Glomerular endothelial cell (primary cell): ENCODE measurements at regions not wholly inside any gene's neighbourhood (a gene's known extent, or its start where the extent isn't known, plus 50 kb on each side); places are given as distances from the start of the nearest gene placed in this dataset.

Experiments
- DNase-seq: peaks from one replicate; pipeline ENCODE4 v3.0.0-alpha.2; 2011; ENCODE audit warnings: low read depth, low spot score; ENCODE audit errors: extremely low read depth

- no peak for DNase-seq
Observed at GRCh38 chr7:16235147-16236114, 185.9 kb downstream of the CRPPA start.

- DNase-seq = no peak
Observed at GRCh38 chr7:16234493-16235146, 186.7 kb downstream of the CRPPA start.

DNA sequence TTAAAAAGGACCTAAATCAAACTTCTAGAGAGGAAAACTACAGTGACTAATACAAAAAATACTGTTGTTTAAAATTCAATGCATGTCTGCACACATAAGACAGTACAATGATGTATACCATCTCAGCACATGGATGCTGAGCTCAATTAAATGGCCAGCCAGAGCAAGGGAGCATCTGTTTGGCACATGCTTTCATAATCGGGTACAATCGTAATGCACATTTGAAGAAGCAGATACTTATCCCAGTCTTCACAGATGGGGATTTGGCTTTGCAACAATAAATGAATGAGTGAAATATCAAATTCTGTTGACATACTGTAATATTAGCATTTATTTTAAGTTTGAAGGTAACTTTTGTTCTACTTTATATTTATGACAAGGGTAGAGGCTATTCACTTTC lies 187.8 kb downstream of the CRPPA start:
- DNase-seq = no peak

- DNase-seq = no peak
Observed at GRCh38 chr7:16232273-16232672, 189.1 kb downstream of the CRPPA start.

DNA sequence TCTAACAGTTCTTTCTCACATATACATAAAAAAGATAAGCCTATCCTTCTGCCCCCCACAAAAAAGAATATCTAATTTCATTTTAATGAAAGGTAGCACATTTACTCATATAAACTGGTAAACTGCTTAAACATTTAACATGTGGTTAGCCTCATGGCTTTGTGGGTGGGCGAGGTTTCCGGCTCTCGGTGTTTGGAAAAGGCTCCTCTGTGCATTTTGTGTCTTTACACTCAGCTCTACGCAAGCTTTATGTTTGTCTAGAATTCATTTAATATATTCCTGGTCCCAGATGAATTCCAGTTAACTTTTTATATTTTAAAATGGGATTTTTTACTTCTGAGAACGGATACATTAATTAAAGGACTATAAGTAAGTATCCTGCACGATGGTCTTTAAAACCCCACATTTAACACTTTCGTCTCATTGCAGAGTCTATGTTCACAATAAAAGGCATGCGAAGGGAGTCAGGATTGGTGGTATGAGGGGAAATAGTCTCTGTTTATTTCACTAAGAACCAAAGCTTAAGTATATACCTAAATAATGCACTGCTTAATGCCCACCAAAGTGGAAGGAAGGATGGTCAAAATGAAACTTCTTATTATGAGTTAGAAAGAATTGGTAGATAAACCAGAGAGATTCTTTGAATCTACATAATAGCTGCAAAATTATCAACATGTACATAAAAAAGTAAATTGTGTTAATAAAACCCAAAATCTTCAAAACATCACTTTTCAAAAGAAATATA lies 197.2 kb downstream of the CRPPA start:
- no peak for DNase-seq

GRCh38 chr7:16212610-16213009 lies 208.7 kb downstream of the CRPPA start:
- no peak for DNase-seq

DNA sequence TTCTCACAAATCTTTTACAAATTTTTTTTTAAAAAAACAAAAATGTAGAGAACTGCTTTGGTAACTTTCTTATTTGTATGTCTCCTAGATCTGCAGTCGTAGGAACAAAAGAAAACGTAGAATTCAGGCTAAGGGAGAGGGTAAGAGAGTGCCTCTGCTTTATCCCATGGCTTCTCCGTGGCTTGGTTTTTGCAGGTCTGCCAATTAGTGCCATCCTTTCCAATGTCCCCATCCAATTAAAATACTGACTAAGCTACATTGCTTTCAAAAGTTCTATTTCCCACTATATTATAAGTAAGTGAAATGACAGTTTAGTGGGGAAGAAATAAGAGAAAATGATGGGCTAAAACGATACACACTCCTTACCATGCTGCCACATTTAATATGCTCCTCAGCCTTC lies 209.3 kb downstream of the CRPPA start:
- no peak for DNase-seq

DNA sequence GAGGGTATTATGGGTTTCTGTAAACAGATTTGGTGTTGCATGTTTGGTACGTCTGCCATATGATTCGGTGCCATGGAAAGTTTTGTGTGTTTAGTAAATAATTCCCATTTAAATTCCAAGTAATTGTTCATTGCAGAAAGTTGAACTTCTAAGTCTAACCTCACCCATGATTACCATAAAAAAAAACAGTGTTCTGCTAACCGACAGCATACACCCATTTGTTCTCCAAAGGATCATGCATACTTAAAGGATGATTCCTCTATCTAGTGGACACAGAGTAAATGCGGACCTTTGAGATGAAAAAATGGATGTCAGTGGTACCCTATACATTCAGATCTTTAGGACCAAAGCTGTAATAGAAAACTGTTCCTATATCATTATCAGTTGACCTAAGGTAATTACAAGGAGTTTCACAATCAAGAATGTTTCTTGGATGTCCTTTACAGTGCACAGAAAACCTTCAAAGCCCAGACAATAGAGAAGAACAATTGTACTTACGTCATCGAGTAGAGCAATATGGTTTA lies 209.9 kb downstream of the CRPPA start:
- DNase-seq = no peak

GRCh38 chr7:16210171-16210570 lies 211.2 kb downstream of the CRPPA start:
- no peak for DNase-seq

DNA sequence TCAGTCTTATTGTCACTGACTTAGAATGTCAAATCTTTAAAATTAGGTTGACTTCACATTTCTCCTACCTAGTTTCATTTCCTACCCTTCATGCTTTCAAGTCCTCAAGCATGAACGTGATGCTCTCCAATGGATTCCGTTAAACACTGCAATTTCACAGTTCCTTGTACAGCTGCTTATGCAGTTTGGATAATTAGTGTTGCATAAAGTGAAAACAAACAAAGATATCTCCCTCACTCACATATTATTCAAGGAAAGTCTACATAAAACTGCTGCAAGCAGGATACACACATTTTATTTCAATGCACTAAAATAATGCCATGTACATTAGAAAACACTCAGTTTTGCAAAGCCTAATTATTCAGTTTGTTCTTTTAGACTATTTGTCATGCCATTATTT lies 214.0 kb downstream of the CRPPA start:
- no peak for DNase-seq

- no peak for DNase-seq
Observed at GRCh38 chr7:16205466-16205865, 215.9 kb downstream of the CRPPA start.

- DNase-seq = no peak
Observed at GRCh38 chr7:16204953-16205352, 216.4 kb downstream of the CRPPA start.

DNA sequence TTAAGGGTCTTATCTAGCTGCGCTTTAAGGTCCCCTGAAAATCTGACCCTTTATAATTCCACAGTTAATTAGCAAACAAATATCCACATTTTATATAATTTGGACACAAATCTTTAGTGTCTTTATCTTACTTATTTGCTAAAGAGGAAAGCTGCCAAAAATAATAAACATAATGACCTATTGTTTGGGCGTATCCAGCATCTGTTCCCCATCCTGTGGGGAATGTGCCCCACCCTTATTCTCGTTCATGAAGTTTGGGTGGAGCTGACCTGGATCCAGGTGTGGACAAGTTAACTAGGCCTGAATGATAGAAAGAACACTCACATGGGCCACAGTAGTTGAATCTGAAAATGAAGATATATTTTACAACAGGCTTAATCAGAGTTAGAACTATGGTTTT lies 218.3 kb downstream of the CRPPA start:
- no peak for DNase-seq

DNA sequence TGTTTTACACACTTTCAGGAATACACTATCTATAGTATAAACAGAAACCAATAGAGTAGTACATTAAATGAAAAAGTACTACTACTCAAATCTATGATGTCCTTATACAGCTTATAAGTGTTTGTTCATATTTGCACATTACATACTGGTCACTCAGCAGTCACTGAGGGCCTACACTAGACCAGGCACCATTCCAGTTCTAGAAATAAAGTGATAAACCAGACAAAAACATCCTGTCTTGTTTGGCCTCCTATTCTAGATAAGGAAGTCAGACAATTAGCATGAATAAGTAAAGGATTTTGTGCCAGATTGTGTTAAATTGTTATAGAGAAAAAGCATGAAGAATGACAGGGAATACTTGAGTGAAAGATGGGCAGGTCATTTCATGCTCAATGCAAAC lies 219.0 kb downstream of the CRPPA start:
- DNase-seq = peak; percentile 10

- DNase-seq = no peak
Observed at GRCh38 chr7:16200591-16200990, 220.7 kb downstream of the CRPPA start.

DNA sequence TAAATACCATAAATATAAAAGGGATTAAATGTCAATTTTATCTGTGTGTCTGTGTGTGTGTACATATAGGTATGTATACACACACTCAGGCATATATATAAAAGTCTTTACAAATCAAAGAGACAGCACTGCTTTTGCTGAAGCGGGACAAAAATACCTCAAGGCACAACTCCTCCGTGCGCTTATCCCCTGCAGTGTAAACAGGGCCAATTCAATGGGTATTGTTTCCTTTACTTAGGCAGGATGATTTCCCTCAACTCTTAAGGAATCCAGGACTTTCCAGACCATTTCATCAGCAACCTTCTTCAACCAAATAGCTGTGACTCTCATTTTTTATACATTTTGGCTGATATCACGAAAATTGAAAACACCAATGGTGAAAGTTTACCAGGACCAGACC lies 227.7 kb downstream of the CRPPA start:
- no peak for DNase-seq

DNA sequence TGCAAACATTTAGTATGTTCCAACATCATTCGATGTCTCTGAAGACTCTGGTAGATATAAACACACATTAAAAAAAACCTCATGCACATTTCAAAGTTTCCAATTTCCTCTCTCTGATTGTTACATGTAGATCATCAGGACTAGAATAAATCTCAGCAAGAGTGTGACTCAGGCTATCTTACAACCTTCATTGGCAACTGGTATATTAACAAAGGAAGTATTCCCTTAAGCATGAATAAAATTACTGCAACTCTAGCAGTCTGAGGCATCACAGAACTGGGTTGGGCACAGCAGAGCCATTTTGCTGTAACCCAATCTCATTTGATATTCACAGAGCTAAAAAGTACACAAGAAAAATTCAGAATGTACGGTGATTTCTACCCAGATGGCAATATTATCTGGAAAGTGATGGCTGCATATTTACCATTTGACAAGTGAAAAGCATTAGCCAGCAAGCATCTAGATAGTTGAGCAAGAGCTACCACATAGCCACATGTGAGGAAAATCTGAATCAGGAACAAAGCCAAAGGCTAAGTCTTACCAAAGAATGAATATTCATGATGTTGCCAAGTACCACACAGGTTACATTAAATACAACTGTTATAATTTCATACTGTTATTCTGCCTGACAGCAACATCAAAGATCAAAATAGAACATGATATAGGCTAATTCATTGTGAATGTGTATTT lies 232.2 kb downstream of the CRPPA start:
- DNase-seq = no peak

GRCh38 chr7:16187131-16187530 lies 234.2 kb downstream of the CRPPA start:
- DNase-seq = no peak

DNA sequence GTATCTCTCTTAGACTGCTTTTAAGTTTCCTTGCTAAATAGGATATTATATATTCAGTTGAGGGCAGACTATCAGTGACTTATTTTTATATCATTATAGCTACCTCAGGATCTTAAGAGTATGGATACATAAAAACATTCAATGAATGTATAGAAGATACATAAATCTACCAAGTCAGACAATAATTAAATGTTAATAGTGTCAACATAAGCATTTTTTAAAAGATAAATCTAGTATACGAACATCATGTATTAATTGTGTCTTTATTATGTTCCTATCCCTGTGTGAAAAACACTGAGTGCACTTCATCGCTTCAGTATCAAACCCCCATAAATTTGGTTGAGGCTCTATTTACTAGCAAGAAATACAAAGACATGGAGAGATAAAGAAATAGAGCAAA lies 242.8 kb downstream of the CRPPA start:
- no peak for DNase-seq

- DNase-seq = no peak
Observed at GRCh38 chr7:16178092-16178491, 243.2 kb downstream of the CRPPA start.

GRCh38 chr7:16174253-16174652 lies 247.1 kb downstream of the CRPPA start:
- no peak for DNase-seq
